ENCODE measurements at regions not wholly inside any gene's neighbourhood (a gene's known extent, or its start where the extent isn't known, plus 50 kb on each side); places are given as distances from the start of the nearest gene placed in this dataset.

DNA sequence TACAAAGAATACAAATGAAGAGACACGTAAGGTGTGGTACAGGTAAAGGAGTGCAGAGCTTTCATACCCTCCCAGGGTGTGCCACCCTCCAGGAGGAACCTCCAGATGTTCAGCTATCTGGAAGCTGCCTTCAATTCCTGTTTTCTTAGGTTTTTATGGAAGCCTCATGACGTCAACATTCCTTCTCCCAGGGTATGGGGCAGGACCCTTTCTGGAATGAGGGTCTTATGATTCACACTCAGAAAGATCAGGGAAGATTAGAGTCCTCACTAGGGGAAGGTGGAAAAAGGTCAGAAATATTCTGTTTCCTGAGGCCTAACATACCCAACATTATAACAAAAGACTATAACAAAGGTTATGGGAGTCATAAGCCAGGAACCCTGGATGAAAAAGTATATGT is 99.8 kb upstream of the PLCL2 start:
- no peaks in the 10 kb centered on the region for H3K79me1 ChIP-seq (replicated peaks; ENCODE audit: low read length, poor library complexity, severe bottlenecking)
- no peaks in the 10 kb centered on the region for H3K9me3 ChIP-seq (ENCODE audit: control insufficient read depth, low read length)
- H3K9ac ChIP-seq (ENCODE audit: low read length) = no peak overlapping the region
- H4K8ac ChIP-seq (ENCODE audit: low read length) = no peak overlapping the region
- no peak overlapping the region for H3K4me3 ChIP-seq (ENCODE audit: insufficient read depth in 1 of 2, low read depth in 1 of 2, low read length in 2 of 2)
- H3K14ac ChIP-seq (ENCODE audit: low read length in 2 of 2) = no peak overlapping the region
- H2BK15ac ChIP-seq (ENCODE audit: low read depth, poor library complexity, severe bottlenecking) = no peak overlapping the region
- no peak overlapping the region for H3K23ac ChIP-seq (ENCODE audit: low read length in 2 of 2)
- H3K27me3 ChIP-seq (ENCODE audit: control insufficient read depth in 1 of 2, insufficient read depth in 1 of 2, low read length in 2 of 2) = no peaks in the 10 kb centered on the region
- no peak overlapping the region for H2BK5ac ChIP-seq (ENCODE audit: low read depth, low read length, poor library complexity, severe bottlenecking)
- DNase-seq = no peak
- no peak overlapping the region for H2AK5ac ChIP-seq (ENCODE audit: low read length, severe bottlenecking)
- no peak overlapping the region for H4K91ac ChIP-seq (ENCODE audit: low read length)
- H3K18ac ChIP-seq (ENCODE audit: low read depth in 1 of 2, low read length in 2 of 2) = no peak overlapping the region
- H2BK12ac ChIP-seq (ENCODE audit: low read length in 2 of 2) = no peak overlapping the region
- no peaks in the 10 kb centered on the region for H3K36me3 ChIP-seq (ENCODE audit: control insufficient read depth in 1 of 2, insufficient read depth in 2 of 2, low read depth in 1 of 2, low read length in 2 of 2)
- H3K4me1 ChIP-seq (ENCODE audit: control insufficient read depth, insufficient read depth, low read depth, low read length) = no peaks in the 10 kb centered on the region
- H3K27ac ChIP-seq (ENCODE audit: low read length, poor library complexity, severe bottlenecking) = no peak overlapping the region
- WGBS = 84% methylated on average over 2 of the region's 2 CpGs
- no peak overlapping the region for H2BK120ac ChIP-seq (ENCODE audit: low read depth, low read length)
- H3K4me2 ChIP-seq (ENCODE audit: low read length, poor library complexity, severe bottlenecking) = no peak overlapping the region
- H2AFZ ChIP-seq (ENCODE audit: low read depth, low read length) = no peak overlapping the region
- H3K4ac ChIP-seq (ENCODE audit: low read depth in 1 of 2, low read length in 2 of 2) = no peak overlapping the region

DNA sequence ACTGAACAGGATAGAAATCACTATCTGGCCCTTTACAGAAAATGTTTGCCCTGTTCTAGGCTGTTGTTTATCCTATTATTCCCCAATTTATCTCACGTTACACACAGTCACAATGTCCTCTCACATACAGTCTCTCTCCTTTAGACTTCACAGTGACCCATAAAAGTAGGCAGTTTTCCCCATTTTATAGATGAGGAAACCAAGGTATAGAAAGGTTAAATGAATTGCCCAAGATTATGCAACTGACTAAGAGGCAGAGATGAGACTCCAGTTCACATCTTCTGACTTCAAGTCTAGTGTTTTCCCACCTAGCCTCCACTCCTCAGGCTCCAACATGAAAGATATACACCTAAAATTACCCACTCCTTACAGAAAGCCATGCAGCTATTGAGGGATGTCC is 99.3 kb upstream of the PLCL2 start:
- Histone ChIP-seq H3K14ac (ENCODE audit: low read length in 2 of 2) (no peak overlapping the region), H3K27me3 (ENCODE audit: control insufficient read depth in 1 of 2, insufficient read depth in 1 of 2, low read length in 2 of 2) (no peaks in the 10 kb centered on the region), H2AFZ (ENCODE audit: low read depth, low read length) (no peak overlapping the region), H4K8ac (ENCODE audit: low read length) (no peak overlapping the region), H3K4me3 (ENCODE audit: insufficient read depth in 1 of 2, low read depth in 1 of 2, low read length in 2 of 2) (no peak overlapping the region), H3K27ac (ENCODE audit: low read length, poor library complexity, severe bottlenecking) (no peak overlapping the region), H3K4me2 (ENCODE audit: low read length, poor library complexity, severe bottlenecking) (no peak overlapping the region), H3K36me3 (ENCODE audit: control insufficient read depth in 1 of 2, insufficient read depth in 2 of 2, low read depth in 1 of 2, low read length in 2 of 2) (no peaks in the 10 kb centered on the region), H3K18ac (ENCODE audit: low read depth in 1 of 2, low read length in 2 of 2) (no peak overlapping the region), H4K91ac (ENCODE audit: low read length) (no peak overlapping the region), H2BK5ac (ENCODE audit: low read depth, low read length, poor library complexity, severe bottlenecking) (no peak overlapping the region), H3K9me3 (ENCODE audit: control insufficient read depth, low read length) (no peaks in the 10 kb centered on the region), H2BK12ac (ENCODE audit: low read length in 2 of 2) (no peak overlapping the region), H3K79me1 (replicated peaks; ENCODE audit: low read length, poor library complexity, severe bottlenecking) (no peaks in the 10 kb centered on the region), H3K9ac (ENCODE audit: low read length) (no peak overlapping the region), H3K23ac (ENCODE audit: low read length in 2 of 2) (no peak overlapping the region), H3K4ac (ENCODE audit: low read depth in 1 of 2, low read length in 2 of 2) (no peak overlapping the region), H2BK15ac (ENCODE audit: low read depth, poor library complexity, severe bottlenecking) (no peak overlapping the region), H2BK120ac (ENCODE audit: low read depth, low read length) (no peak overlapping the region), H3K4me1 (ENCODE audit: control insufficient read depth, insufficient read depth, low read depth, low read length) (no peaks in the 10 kb centered on the region), H2AK5ac (ENCODE audit: low read length, severe bottlenecking) (no peak overlapping the region)
- DNase-seq = no peak
- WGBS = 100% methylated on average over 1 of the region's 1 CpG

DNA sequence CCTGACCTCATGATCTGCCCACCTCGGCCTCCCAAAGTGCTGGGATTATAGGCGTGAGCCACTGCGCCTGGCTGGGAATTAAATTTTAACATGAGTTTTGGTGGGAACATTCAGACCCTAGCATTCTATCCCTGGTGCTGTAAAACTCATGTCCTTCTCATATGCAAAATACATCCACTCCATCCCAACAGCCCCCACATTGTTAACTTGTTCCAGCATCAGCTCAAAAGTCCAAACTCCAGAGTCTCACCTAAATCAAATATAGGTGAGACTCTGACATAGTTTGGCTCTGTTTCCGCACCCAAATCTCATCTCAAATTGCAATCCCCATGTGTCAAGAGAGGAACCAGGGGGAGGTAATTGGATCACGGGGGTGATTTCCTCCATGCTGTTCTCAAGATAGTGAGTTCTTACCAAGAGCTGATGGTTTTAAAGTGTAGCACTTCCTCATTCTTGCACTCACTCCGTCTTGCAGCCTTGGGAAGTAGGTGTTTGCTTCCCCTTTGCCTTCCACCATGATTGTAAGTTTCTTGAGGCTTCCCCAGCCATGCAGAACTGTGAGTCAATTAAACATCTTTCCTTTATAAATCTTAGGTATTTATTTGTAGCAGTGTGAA is 96.2 kb upstream of the PLCL2 start:
- Histone ChIP-seq H3K23ac (ENCODE audit: low read length in 2 of 2) (no peak overlapping the region), H4K8ac (ENCODE audit: low read length) (no peak overlapping the region), H2BK120ac (ENCODE audit: low read depth, low read length) (no peak overlapping the region), H3K14ac (ENCODE audit: low read length in 2 of 2) (no peak overlapping the region), H3K18ac (ENCODE audit: low read depth in 1 of 2, low read length in 2 of 2) (no peak overlapping the region), H3K9ac (ENCODE audit: low read length) (no peak overlapping the region), H3K36me3 (ENCODE audit: control insufficient read depth in 1 of 2, insufficient read depth in 2 of 2, low read depth in 1 of 2, low read length in 2 of 2) (no peaks in the 10 kb centered on the region), H4K91ac (ENCODE audit: low read length) (no peak overlapping the region), H2BK5ac (ENCODE audit: low read depth, low read length, poor library complexity, severe bottlenecking) (no peak overlapping the region), H2BK12ac (ENCODE audit: low read length in 2 of 2) (no peak overlapping the region), H3K4me2 (ENCODE audit: low read length, poor library complexity, severe bottlenecking) (no peak overlapping the region), H3K4ac (ENCODE audit: low read depth in 1 of 2, low read length in 2 of 2) (no peak overlapping the region), H3K4me3 (ENCODE audit: insufficient read depth in 1 of 2, low read depth in 1 of 2, low read length in 2 of 2) (no peak overlapping the region), H3K4me1 (ENCODE audit: control insufficient read depth, insufficient read depth, low read depth, low read length) (no peaks in the 10 kb centered on the region), H3K27me3 (ENCODE audit: control insufficient read depth in 1 of 2, insufficient read depth in 1 of 2, low read length in 2 of 2) (peaks cover 0 to 8% of the 10 kb centered on the region in 2 experiments), H2AFZ (ENCODE audit: low read depth, low read length) (no peak overlapping the region), H2AK5ac (ENCODE audit: low read length, severe bottlenecking) (no peak overlapping the region), H3K9me3 (ENCODE audit: control insufficient read depth, low read length) (no peaks in the 10 kb centered on the region), H3K27ac (ENCODE audit: low read length, poor library complexity, severe bottlenecking) (no peak overlapping the region), H2BK15ac (ENCODE audit: low read depth, poor library complexity, severe bottlenecking) (no peak overlapping the region), H3K79me1 (replicated peaks; ENCODE audit: low read length, poor library complexity, severe bottlenecking) (no peaks in the 10 kb centered on the region)
- no peak for DNase-seq
- WGBS = 71% methylated on average over 5 of the region's 6 CpGs

DNA sequence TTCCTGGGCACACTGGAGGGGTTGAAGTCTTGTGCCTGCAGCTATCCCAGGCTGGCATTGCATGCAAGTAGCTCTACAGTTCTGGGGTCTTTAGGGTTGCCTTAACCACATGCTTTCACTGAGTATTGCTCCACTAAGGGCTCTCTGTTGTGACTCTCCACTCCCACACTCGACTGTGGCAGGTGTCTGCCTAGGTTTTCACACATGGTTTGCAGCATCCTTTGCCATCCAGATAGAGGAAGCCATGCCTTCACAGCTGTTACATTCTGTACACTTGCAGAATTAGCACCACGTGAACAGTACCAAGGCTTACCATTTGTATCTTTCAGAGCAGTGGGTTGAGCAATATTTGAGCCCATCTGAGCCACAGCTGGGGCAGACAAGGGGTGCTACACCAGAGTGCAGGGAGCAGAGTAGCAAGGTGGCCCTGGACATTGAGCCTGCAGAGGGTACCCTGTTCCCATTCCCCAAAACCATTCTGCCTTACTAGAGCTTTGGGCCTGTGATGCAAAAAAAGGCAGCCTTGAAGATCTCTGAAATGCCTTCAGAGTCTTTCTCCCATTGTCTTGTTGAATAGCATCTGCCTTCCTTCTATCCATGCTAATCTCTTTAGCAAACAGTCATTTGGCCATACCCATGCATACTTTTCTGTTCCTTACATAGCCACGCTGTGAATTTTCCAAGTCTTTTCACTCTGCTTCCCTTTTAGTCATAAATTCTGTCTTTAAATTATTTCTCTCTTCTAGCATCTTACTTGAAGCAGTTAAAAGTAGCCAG is 95.2 kb upstream of the PLCL2 start:
- Histone ChIP-seq H3K4ac (ENCODE audit: low read depth in 1 of 2, low read length in 2 of 2) (no peak overlapping the region), H3K23ac (ENCODE audit: low read length in 2 of 2) (no peak overlapping the region), H2BK15ac (ENCODE audit: low read depth, poor library complexity, severe bottlenecking) (no peak overlapping the region), H2BK5ac (ENCODE audit: low read depth, low read length, poor library complexity, severe bottlenecking) (no peak overlapping the region), H3K27me3 (ENCODE audit: control insufficient read depth in 1 of 2, insufficient read depth in 1 of 2, low read length in 2 of 2) (peaks cover 0 to 8% of the 10 kb centered on the region in 2 experiments), H4K8ac (ENCODE audit: low read length) (no peak overlapping the region), H2AK5ac (ENCODE audit: low read length, severe bottlenecking) (no peak overlapping the region), H3K14ac (ENCODE audit: low read length in 2 of 2) (no peak overlapping the region), H2BK12ac (ENCODE audit: low read length in 2 of 2) (no peak overlapping the region), H3K36me3 (ENCODE audit: control insufficient read depth in 1 of 2, insufficient read depth in 2 of 2, low read depth in 1 of 2, low read length in 2 of 2) (no peaks in the 10 kb centered on the region), H4K91ac (ENCODE audit: low read length) (no peak overlapping the region), H3K4me2 (ENCODE audit: low read length, poor library complexity, severe bottlenecking) (no peak overlapping the region), H3K27ac (ENCODE audit: low read length, poor library complexity, severe bottlenecking) (no peak overlapping the region), H3K79me1 (replicated peaks; ENCODE audit: low read length, poor library complexity, severe bottlenecking) (no peaks in the 10 kb centered on the region), H2BK120ac (ENCODE audit: low read depth, low read length) (no peak overlapping the region), H2AFZ (ENCODE audit: low read depth, low read length) (no peak overlapping the region), H3K4me3 (ENCODE audit: insufficient read depth in 1 of 2, low read depth in 1 of 2, low read length in 2 of 2) (no peak overlapping the region), H3K9ac (ENCODE audit: low read length) (no peak overlapping the region), H3K18ac (ENCODE audit: low read depth in 1 of 2, low read length in 2 of 2) (no peak overlapping the region), H3K9me3 (ENCODE audit: control insufficient read depth, low read length) (no peaks in the 10 kb centered on the region), H3K4me1 (ENCODE audit: control insufficient read depth, insufficient read depth, low read depth, low read length) (no peaks in the 10 kb centered on the region)
- DNase-seq = no peak
- 43% methylated on average over 3 of the region's 3 CpGs for WGBS

Data from mesenchymal stem cell (in vitro differentiated cells and primary cell).